ENCODE measurements at regions not wholly inside any gene's neighbourhood (a gene's known extent, or its start where the extent isn't known, plus 50 kb on each side); places are given as distances from the start of the nearest gene placed in this dataset.

- no peak for TF ChIP-seq EZH2 (IDR thresholded peaks at IDR 0.05; ENCODE audit: low read depth)
- TF ChIP-seq CTCF (conservative IDR thresholded peaks at IDR 0.05), result no peak
These were observed 244.0 kb upstream of the HS6ST1 start for GRCh38 chr2:128562471-128563347.
